ENCODE measurements at regions not wholly inside any gene's neighbourhood (a gene's known extent, or its start where the extent isn't known, plus 50 kb on each side); places are given as distances from the start of the nearest gene placed in this dataset.

DNA sequence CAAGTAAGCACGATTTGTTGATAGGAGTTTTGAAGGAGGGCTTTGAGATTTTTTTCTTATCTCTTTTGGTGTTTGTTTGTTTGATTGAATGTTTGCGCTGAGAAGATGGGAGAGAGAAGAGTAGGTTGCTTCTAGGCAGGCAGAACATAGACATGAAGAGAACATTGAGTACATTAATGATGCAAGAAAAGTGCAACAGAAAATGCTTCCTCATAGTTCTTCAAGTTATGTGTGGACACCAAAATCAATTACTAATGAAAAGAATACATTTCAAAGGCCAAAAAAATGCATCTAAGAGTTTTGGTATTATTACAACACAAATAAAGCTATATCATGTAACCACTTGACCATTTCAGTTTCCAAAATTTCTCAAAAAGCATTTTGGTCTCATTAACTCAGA lies 191.0 kb upstream of the PPARGC1A start (continued):
- TF ChIP-seq, protein P1, sequence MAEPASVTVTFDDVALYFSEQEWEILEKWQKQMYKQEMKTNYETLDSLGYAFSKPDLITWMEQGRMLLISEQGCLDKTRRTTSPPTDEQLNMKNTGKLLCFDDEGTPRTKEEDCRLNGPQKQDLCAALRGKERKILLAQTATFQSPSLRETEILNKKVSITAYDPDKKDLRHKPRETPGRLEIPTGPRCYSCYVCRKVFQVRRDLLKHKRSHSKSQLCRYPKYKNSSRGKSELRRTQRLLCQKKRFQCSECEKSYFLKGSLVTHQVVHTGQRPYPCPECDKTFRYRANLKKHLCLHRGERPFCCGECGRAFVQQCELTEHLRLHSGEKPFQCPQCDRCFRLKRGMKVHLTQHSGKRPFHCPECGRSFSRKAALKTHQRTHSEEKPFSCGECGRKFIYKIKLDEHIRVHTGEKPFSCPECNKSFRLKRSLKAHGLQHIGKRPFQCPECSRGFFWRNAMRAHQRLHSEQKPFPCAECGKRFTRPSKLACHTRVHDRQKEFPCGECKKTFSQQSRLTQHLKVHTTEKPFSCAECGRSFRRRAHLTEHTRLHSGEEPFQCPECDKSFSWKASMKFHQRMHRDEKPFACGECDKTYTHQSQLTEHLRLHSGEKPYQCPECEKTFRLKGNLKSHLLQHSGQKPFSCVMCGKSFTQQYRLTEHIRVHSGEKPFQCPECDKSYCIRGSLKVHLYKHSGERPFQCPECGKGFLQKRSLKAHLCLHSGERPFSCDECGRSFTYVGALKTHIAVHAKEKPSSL (CRISPR knock-in tag; conservative IDR thresholded peaks at IDR 0.05) = no peak
- no peak for TF ChIP-seq PRRX2 (CRISPR knock-in tag; IDR thresholded peaks at IDR 0.05)

DNA sequence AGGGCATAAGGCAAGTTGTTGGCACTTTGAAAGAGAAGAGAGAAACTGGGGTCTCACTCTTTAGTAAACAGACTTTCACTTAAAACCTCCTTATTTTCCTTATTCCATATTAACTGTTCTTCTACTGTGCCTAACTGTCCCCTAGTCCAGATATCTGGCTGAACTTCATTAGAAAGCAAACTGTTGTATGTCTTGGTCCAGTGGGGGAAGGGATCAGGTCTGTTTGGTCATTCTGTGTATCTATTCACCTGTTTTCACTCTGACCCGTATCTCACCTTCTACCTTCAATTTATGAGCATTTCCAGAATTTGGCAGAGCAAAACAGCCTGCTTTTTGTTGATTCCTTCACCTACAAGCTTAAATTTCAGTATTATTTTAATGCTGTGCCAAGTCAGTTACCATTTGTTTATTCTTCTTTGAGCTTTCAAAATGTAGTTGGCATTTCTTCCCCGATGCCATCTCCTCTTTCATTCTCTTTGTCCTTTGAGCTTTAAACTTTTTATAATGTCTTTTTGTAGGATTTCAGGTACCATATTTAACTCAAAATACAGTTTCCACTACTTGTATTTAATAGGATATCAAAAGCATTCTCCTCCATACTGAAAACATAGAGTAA lies 188.6 kb upstream of the PPARGC1A start:
- Mint-ChIP-seq H3K4me1 (peaks cover 10% of the 10 kb centered on the region), H3K4me3 (no peak overlapping the region), H3K9me3 (peaks cover 8% of the 10 kb centered on the region; the same call in 1 of the 2 replicates), H3K27ac (no peak overlapping the region), H3K36me3 (no peaks in the 10 kb centered on the region), H3K27me3 (ENCODE audit: low read depth) (peaks cover 7% of the 10 kb centered on the region)
- TF ChIP-seq STAT6 (CRISPR knock-in tag; conservative IDR thresholded peaks at IDR 0.05; ENCODE audit: low read depth) = no peak
- TF ChIP-seq FOXP1 (CRISPR knock-in tag; IDR thresholded peaks at IDR 0.05; ENCODE audit: borderline replicate concordance) = no peak
- TF ChIP-seq ZNF317 (CRISPR knock-in tag; IDR thresholded peaks at IDR 0.05; ENCODE audit: borderline replicate concordance, low read depth) = no peak
- TF ChIP-seq, protein P1 (CRISPR knock-in tag; conservative IDR thresholded peaks at IDR 0.05) = no peak
- no peak for TF ChIP-seq TP53 (CRISPR knock-in tag; IDR thresholded peaks at IDR 0.05)
- TF ChIP-seq, protein P2, sequence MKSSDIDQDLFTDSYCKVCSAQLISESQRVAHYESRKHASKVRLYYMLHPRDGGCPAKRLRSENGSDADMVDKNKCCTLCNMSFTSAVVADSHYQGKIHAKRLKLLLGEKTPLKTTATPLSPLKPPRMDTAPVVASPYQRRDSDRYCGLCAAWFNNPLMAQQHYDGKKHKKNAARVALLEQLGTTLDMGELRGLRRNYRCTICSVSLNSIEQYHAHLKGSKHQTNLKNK (CRISPR knock-in tag; IDR thresholded peaks at IDR 0.05) = no peak
- no peak for TF ChIP-seq NFE2L1 (CRISPR knock-in tag; IDR thresholded peaks at IDR 0.05)
- TF ChIP-seq ZNF263 (CRISPR knock-in tag; IDR thresholded peaks at IDR 0.05; ENCODE audit: low read depth) = no peak
- no peak for TF ChIP-seq CREB1 (CRISPR knock-in tag; IDR thresholded peaks at IDR 0.05)
- DNase-seq (ENCODE audit: low spot score) (no peak), ATAC-seq (no peak)
- CTCF ChIA-PET = no interaction called here
- POLR2A ChIA-PET = no interaction called here

DNA sequence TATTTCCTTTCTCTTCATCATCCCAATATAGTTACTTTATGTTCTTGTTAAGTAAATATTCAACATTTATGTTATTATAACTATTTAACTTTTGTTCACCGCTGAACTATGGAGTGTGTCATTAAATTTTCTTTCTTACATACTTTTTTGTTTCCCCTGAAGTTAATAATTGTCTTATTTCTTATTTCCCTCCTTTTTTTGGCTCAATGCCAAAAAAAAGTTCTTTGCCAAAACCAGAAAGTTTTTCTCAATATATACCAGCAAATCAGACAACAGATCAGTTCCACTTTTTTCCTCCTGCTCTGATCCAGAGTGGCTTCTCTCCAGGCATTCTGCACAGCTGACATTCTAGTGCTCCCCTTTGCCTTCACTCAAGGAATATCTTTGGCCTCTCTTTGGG lies 187.0 kb upstream of the PPARGC1A start:
- ChIA-PET POLR2A (no interaction called here), CTCF (no interaction called here)
- ATAC-seq = no peak
- H3K4me3 Mint-ChIP-seq = no peak overlapping the region
- no peaks in the 10 kb centered on the region for H3K36me3 Mint-ChIP-seq
- peaks cover 10% of the 10 kb centered on the region for H3K4me1 Mint-ChIP-seq
- no peaks in the 10 kb centered on the region; the same call in 1 of the 2 replicates for H3K27me3 Mint-ChIP-seq (ENCODE audit: low read depth)
- H3K9me3 Mint-ChIP-seq = peaks cover 8% of the 10 kb centered on the region; the same call in 1 of the 2 replicates
- H3K27ac Mint-ChIP-seq = no peak overlapping the region
- no peak for DNase-seq (ENCODE audit: low spot score)
- TF ChIP-seq SP1 (CRISPR knock-in tag; conservative IDR thresholded peaks at IDR 0.05) (no peak), ZNF219 (CRISPR knock-in tag; IDR thresholded peaks at IDR 0.05; ENCODE audit: borderline replicate concordance) (no peak), JUN (CRISPR knock-in tag; IDR thresholded peaks at IDR 0.05) (no peak), NR2C2 (CRISPR knock-in tag; IDR thresholded peaks at IDR 0.05) (no peak), STAT6 (CRISPR knock-in tag; conservative IDR thresholded peaks at IDR 0.05; ENCODE audit: low read depth) (no peak), ZNF138 (CRISPR knock-in tag; conservative IDR thresholded peaks at IDR 0.05) (no peak), GABPB1 (CRISPR knock-in tag; IDR thresholded peaks at IDR 0.05) (no peak), FOXK1 (CRISPR knock-in tag; IDR thresholded peaks at IDR 0.05) (no peak), TEAD4 (CRISPR knock-in tag; IDR thresholded peaks at IDR 0.05) (no peak), MYBL2 (CRISPR knock-in tag; IDR thresholded peaks at IDR 0.05) (no peak)
- TF ChIP-seq, protein P3, sequence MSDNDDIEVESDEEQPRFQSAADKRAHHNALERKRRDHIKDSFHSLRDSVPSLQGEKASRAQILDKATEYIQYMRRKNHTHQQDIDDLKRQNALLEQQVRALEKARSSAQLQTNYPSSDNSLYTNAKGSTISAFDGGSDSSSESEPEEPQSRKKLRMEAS (CRISPR knock-in tag; IDR thresholded peaks at IDR 0.05) = no peak
